Heart right ventricle (tissue), 16 donors: ENCODE measurements at regions not wholly inside any gene's neighbourhood (a gene's known extent, or its start where the extent isn't known, plus 50 kb on each side); places are given as distances from the start of the nearest gene placed in this dataset.

Experiments used
- ATAC-seq, 8 donors: fragments of 200-7000 bp; cut with Tn5 transposase; one replicate each; pipeline ENCODE4 v1.9.1; 2020; ENCODE audit warnings: mild to moderate bottlenecking in 8 of 8, moderate library complexity in 8 of 8, moderate number of reproducible peaks in 1 of 8
- DNase-seq, 2 donors: peaks; one replicate each; pipeline ENCODE4 v3.0.0-alpha.2; 2020
- H3K27ac ChIP-seq, 10 donors: fragments of 200-600 bp; sonication (generic) in 2 of 10; one replicate each; pipeline versions ENCODE4 v1.5.0 to v1.8.0; 2020 to 2022; ENCODE audit warnings: mild to moderate bottlenecking in 3 of 10
- H3K27me3 ChIP-seq, 7 donors: fragments of 200-600 bp; one replicate each; pipeline ENCODE4 v1.8.0; 2021 to 2022; ENCODE audit warnings: mild to moderate bottlenecking in 2 of 7
- H3K36me3 ChIP-seq, 9 donors: fragments of 200-600 bp; sonication (generic) in 1 of 9; one replicate each; pipeline versions ENCODE4 v1.5.0 to v1.8.0; 2020 to 2022; ENCODE audit warnings: mild to moderate bottlenecking in 2 of 9
- H3K4me1 ChIP-seq, 9 donors: fragments of 200-600 bp; sonication (generic) in 1 of 9; one replicate each; pipeline versions ENCODE4 v1.5.0 to v1.8.0; 2020 to 2022; ENCODE audit warnings: mild to moderate bottlenecking in 4 of 9
- H3K4me3 ChIP-seq, 10 donors: fragments of 200-600 bp; sonication (generic) in 2 of 10; one replicate each; pipeline versions ENCODE4 v1.5.0 to v1.8.0; 2020 to 2022; ENCODE audit warnings: mild to moderate bottlenecking in 7 of 10, moderate library complexity in 2 of 10
- H3K9me3 ChIP-seq, 11 donors: fragments of 200-600 bp in 10 of 11; sonication (generic) in 2 of 11; one replicate each; pipeline versions ENCODE4 v1.5.0 to v1.8.0; 2013 to 2022; ENCODE audit warnings: mild to moderate bottlenecking in 2 of 11, control low read depth in 1 of 11, moderate library complexity in 1 of 11
- WGBS, 2 donors: extraction: QIAGEN DNeasy Blood & Tissue Kit; methylation state at CpG; one replicate each; pipeline ENCODE4 v1.1.7; 2013; ENCODE audit warnings: inconsistent platforms in 1 of 2; 5-methylcytosine and 5-hydroxymethylcytosine counted together
- intact Hi-C, 10 donors: fragments of 100-400 bp; cut with DNase I; formaldehyde crosslinking; loops; one replicate each; pipeline versions ENCODE4 v1.11.1 to v1.14.2; 2022
- TF ChIP-seq, protein P1 (sequence below), 9 donors: fragments of 200-600 bp; sonication (generic) in 2 of 9; IDR thresholded peaks; one replicate each; pipeline versions ENCODE4 v1.5.0 to v1.8.0; 2021 to 2022; ENCODE audit warnings: antibody characterized with exemption in 9 of 9, mild to moderate bottlenecking in 5 of 9, moderate library complexity in 1 of 9
- donor health status: Arrhythmogenic right ventricular cardiomyopathy.
- donor health status: ischemic (EF 13 %, LVEDD 7.1; RV severe dilation, severe dysfunction).
- donor health status: healthy with polysubstance abuse.
- donor health status: DM: no; HTN: yes; CAD: no.
- donor health status: DM: no; HTN: no; CAD: no.
- donor health status: ischemic (EF 25% LVEDD 6.9; RV normal size, moderate dysfunction).
- donor health status: ischemic (EF 25% LVEDD 5.7; RV mildly dilated, moderate dysfunction).
- donor health status: healthy.
- donor health status: DM: yes; HTN: yes; CAD: no.
- donor health status: Ischemic cardiomyopathy.
- donor health status: ischemic (EF 35%, LVEDD 5.7; RV mildly dilated, moderate dysfunction).
- donor health status: nonischemic (EF 11% LVEDD 7.7; RV severe dilation, severe dysfunction).
- donor health status: DM: yes; HTN: yes; CAD: no.
- donor health status: PGD.
- donor health status: ischemic (EF 29% LVEDD 5.4; RV normal size, mild dysfunction).
- donor health status: nonischemic (EF 23%, LVEDD 6.1; RV moderate dilation, normal function).

DNA sequence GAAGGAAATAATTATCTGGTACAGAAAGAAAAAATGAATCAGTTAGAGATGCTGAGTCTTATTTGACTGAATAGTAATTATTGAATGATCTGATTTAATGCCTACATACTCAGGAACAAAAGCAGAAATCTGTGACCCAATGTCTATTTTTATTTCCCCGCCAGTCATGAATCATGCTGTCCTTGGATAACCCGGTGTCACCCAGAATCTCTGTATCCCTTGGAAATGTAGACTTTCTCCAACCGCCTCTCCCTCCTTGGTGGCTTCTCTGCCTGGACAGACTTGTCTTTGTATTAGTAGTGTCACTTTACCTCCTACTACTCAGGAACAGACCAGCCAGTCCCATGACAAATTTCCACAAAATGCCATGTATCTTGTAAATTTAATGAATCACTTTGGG, 173.3 kb upstream of the PDGFD start:
- Histone ChIP-seq H3K36me3 (no peaks in the 10 kb centered on the region), H3K27ac (peak overlapping the region in 2 of 10 donors; percentile 15 to 27), H3K4me3 (no peak overlapping the region), H3K4me1 (peaks cover 0 to 13% (median 0%) of the 10 kb centered on the region in 9 donors), H3K9me3 (peaks cover 0 to 4% (median 0%) of the 10 kb centered on the region in 11 donors), H3K27me3 (no peaks in the 10 kb centered on the region)
- 45 to 61% methylated on average over 3 of the region's 3 CpGs for WGBS, 2 donors
- TF ChIP-seq, protein P1, sequence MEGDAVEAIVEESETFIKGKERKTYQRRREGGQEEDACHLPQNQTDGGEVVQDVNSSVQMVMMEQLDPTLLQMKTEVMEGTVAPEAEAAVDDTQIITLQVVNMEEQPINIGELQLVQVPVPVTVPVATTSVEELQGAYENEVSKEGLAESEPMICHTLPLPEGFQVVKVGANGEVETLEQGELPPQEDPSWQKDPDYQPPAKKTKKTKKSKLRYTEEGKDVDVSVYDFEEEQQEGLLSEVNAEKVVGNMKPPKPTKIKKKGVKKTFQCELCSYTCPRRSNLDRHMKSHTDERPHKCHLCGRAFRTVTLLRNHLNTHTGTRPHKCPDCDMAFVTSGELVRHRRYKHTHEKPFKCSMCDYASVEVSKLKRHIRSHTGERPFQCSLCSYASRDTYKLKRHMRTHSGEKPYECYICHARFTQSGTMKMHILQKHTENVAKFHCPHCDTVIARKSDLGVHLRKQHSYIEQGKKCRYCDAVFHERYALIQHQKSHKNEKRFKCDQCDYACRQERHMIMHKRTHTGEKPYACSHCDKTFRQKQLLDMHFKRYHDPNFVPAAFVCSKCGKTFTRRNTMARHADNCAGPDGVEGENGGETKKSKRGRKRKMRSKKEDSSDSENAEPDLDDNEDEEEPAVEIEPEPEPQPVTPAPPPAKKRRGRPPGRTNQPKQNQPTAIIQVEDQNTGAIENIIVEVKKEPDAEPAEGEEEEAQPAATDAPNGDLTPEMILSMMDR (IDR thresholded peaks at IDR 0.05): no peak
- no peak for DNase-seq
- intact Hi-C loops: no loop called here
- ATAC-seq: peak in 7 of 8 donors; percentile 56 to 71 (median 66)

GRCh38 chr11:104333977-104334376, 170.0 kb upstream of the PDGFD start:
- H3K9me3 ChIP-seq: no peaks in the 10 kb centered on the region
- H3K4me3 ChIP-seq: no peak overlapping the region
- peaks cover 0 to 13% (median 0%) of the 10 kb centered on the region in 9 donors for H3K4me1 ChIP-seq
- 96% methylated on average over 4 of the region's 4 CpGs for WGBS, 2 donors
- intact Hi-C loops: no loop called here
- H3K36me3 ChIP-seq: no peaks in the 10 kb centered on the region
- no peak overlapping the region for H3K27ac ChIP-seq
- no peak for ATAC-seq
- no peaks in the 10 kb centered on the region for H3K27me3 ChIP-seq
- DNase-seq: no peak
- TF ChIP-seq, protein P1 (IDR thresholded peaks at IDR 0.05): peak in 2 of 9 donors; percentile 9 to 14

DNA sequence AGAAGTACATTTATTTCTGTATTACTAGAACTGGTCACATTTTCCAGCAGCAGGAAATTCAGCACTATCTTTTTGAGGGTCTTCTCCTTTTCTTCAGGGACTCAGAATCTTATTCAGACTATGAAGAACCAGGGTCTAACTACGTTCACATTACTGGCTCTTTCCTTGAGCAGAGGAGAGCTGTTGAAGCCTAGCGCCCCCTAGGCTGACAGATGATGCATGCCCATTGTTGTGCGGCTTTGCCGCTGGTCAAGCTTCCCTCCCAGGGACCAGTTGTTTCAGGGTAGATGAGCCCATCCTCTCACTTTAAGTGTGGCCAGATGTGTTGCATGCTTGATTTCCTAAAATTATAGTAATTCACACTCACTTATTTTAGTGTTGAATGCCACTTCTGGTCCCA, 168.2 kb upstream of the PDGFD start:
- no peaks in the 10 kb centered on the region for H3K27me3 ChIP-seq
- ATAC-seq (no peak), DNase-seq (no peak)
- H3K4me3 ChIP-seq: no peak overlapping the region
- intact Hi-C loops: no loop called here
- H3K27ac ChIP-seq: no peak overlapping the region
- TF ChIP-seq, protein P1 (IDR thresholded peaks at IDR 0.05): peak in 1 of 9 donors; percentile 23
- peaks cover 0 to 2% (median 0%) of the 10 kb centered on the region in 11 donors for H3K9me3 ChIP-seq
- WGBS, 2 donors: 44 to 74% methylated on average over 4 of the region's 4 CpGs
- H3K4me1 ChIP-seq: peaks cover 0 to 13% (median 0%) of the 10 kb centered on the region in 9 donors
- H3K36me3 ChIP-seq: no peaks in the 10 kb centered on the region

GRCh38 chr11:104329078-104329665, 165.2 kb upstream of the PDGFD start:
- DNase-seq: no peak
- no peaks in the 10 kb centered on the region for H3K27me3 ChIP-seq
- H3K9me3 ChIP-seq: peaks cover 0 to 2% (median 0%) of the 10 kb centered on the region in 11 donors
- intact Hi-C loops: no loop called here
- H3K4me3 ChIP-seq: no peak overlapping the region
- H3K36me3 ChIP-seq: no peaks in the 10 kb centered on the region
- H3K27ac ChIP-seq: peak overlapping the region in 2 of 10 donors; percentile 41 to 51
- peak in 1 of 8 donors; percentile 34 for ATAC-seq
- TF ChIP-seq, protein P1 (IDR thresholded peaks at IDR 0.05): no peak
- 65 to 77% methylated on average over 2 of the region's 2 CpGs for WGBS, 2 donors
- peaks cover 0 to 6% (median 0%) of the 10 kb centered on the region in 9 donors for H3K4me1 ChIP-seq
